HG03060 (cell line): ENCODE measurements at regions not wholly inside any gene's neighbourhood (a gene's known extent, or its start where the extent isn't known, plus 50 kb on each side); places are given as distances from the start of the nearest gene placed in this dataset.

Experiments used
- ATAC-seq: cut with Tn5 transposase; IDR thresholded peaks from one replicate; pipeline ENCODE4 v1.9.1; 2021; ENCODE audit warnings: low read depth, moderate number of reproducible peaks; ENCODE audit not compliant: unreplicated experiment

GRCh38 chr1:81452693-81453366 lies 347.9 kb upstream of the ADGRL2 start:
- ATAC-seq, result no peak

GRCh38 chr1:81449786-81450185 lies 350.9 kb upstream of the ADGRL2 start:
- no peak for ATAC-seq

- ATAC-seq, result no peak
Observed at GRCh38 chr1:81446000-81446669, 354.6 kb upstream of the ADGRL2 start.

DNA sequence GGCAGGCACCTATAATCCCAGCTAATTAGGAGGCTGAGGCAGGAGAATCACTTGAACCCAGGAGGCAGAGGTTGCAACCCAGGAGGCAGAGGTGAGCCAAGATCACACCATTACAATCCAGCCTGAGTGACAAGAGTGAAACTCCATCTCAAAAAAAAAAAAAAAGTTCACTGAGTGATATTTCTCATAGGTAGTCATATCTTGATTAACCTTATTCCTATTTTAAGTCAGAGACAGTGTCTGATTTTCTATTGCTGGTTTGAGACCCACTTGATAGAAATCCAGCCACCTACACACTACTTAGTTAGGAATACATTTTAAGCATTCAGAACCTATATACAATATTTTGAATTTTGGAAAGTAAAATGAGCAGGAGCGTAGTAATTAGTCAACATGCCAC lies 357.4 kb upstream of the ADGRL2 start:
- ATAC-seq, result no peak

DNA sequence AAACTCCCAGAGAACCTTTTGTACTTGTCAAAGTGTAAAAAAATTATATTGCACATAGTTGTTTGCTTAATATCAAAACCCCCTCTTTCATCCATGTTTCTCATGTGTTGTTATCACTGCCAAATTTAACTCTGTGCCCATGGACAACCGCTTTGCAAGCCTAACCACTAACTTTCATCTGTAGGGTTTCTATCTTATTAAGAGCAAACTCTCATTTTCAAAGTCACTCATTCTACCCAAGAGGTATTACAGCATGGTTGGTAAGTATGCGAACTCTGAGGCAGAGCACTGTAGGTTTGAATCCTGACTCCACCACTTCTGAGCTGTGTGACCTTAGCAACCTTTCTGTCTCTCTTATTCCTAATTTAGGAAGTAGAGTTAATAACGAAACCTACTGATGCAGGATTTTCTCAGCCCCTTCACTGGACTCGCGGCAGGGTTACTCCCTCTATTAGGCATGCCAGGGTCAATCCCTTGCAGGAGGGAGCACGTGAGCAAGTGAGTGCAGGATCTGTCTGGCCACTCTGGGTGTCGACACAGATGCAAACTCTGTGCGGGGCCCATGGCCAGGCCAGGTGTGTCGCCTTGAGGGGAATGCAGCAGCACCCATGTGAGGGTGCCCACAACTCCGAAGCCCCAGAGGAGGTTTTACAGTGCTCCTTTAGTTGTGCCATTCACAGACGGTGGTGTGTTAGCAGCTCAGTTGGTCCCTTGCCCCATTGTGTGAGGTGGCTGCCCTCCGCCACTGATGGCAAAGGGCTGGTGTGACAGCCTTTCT lies 361.5 kb upstream of the ADGRL2 start:
- ATAC-seq, result no peak

- ATAC-seq, result peak; percentile 66
Observed at GRCh38 chr1:81437649-81438048, 363.1 kb upstream of the ADGRL2 start.

DNA sequence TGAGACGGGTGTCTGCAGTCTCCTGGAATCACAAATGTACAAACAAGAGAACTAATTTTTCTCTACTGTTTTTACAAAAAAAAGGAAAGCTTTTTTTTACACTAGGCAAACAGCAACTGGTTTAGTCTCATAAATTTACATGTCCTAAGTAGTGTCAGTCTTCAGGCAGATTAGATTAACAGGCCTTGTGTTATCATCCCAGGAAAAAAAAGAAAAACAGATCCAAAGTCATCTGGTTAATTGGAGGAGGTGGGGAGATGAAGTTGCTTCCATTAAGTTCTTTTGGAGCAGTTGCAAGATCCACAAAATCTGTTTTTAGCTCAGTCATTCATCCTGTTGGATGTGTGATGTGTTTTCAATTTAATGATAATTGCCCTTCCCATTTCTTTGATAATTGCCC lies 363.5 kb upstream of the ADGRL2 start:
- ATAC-seq, result no peak

DNA sequence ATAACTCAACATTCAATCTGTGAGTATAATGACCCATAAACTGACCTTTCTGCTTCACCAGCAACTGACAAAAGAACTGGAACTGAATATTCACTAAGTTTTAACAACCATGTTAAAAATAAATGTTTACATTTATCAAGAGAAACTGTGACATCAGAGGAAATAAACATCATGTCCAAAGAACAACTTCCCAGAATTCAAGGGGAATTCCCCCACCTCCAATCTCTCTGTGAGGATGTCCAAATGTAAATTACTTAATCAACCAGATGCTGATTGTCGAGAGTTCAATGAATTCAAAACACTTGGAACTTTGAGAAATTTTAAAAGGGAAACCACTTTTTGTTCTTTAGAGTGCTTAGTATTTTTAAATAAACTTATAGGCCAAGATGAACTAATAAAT lies 365.6 kb upstream of the ADGRL2 start:
- ATAC-seq, result no peak

DNA sequence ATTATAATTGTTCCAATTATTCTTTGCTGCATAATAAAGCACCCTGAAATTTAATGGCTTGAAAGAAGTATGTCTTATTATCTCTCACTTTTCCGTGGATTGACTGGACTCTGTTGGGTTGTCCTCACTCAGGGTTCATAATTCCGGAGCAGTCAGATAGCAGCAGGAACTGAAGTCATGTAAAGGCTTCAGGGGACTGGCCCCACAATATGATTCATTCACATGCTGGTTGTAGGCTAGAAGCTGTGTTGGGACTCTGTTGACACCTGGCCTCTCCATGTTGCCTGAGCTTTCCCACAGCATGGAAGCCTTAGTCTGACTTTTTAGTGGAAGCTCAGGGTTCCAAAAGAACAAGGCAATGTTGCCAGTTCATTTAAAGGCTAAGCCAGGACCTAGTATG lies 367.1 kb upstream of the ADGRL2 start:
- ATAC-seq, result no peak

GRCh38 chr1:81432654-81433109 lies 368.1 kb upstream of the ADGRL2 start:
- ATAC-seq, result no peak

GRCh38 chr1:81432059-81432458 lies 368.7 kb upstream of the ADGRL2 start:
- no peak for ATAC-seq

DNA sequence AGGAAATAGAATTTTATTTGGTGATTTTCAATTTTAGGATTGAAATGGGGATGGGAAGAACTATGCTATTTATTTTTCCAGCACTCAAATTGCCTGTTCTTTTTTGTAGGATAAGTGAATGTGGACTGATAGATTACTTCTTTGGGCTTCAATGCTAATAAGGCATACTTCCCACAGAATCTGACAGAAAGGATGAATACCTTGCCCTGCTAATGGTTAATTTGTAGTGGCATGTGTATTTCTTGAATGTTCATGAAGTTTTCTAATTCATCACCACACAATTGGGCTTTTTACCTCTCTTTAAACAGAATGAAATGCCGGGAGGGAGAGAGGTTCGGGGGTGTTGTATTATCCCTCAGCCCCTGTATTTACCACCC lies 369.1 kb upstream of the ADGRL2 start:
- ATAC-seq, result no peak

- no peak for ATAC-seq
Observed at GRCh38 chr1:81430955-81431623, 369.6 kb upstream of the ADGRL2 start.

- no peak for ATAC-seq
Observed at GRCh38 chr1:81430236-81430938, 370.3 kb upstream of the ADGRL2 start.

- ATAC-seq, result no peak
Observed at GRCh38 chr1:81428998-81429397, 371.7 kb upstream of the ADGRL2 start.

- ATAC-seq, result no peak
Observed at GRCh38 chr1:81424816-81425215, 375.9 kb upstream of the ADGRL2 start.

GRCh38 chr1:81424061-81424460 lies 376.7 kb upstream of the ADGRL2 start:
- no peak for ATAC-seq

DNA sequence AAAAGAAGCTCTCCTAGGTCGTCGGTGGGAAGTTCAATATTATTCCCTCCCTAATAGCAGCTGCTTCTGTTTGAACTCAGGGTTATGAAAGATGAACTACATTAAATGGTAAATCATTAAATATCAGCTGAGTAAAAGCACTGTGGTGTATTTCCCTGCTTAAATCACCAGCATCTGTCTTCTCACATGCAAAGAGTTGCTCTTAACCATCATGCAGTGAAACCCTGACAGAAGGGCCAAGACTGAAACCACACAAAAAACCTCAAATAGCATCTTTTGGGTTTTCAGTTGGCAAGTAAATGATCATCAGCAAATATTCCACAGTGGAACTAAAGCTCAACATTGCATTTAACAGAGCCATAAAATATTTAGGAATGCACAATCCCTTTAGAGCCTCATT lies 380.0 kb upstream of the ADGRL2 start:
- ATAC-seq, result peak; percentile 56

- peak; percentile 85 for ATAC-seq
Observed at GRCh38 chr1:81414488-81415015, 386.2 kb upstream of the ADGRL2 start.

DNA sequence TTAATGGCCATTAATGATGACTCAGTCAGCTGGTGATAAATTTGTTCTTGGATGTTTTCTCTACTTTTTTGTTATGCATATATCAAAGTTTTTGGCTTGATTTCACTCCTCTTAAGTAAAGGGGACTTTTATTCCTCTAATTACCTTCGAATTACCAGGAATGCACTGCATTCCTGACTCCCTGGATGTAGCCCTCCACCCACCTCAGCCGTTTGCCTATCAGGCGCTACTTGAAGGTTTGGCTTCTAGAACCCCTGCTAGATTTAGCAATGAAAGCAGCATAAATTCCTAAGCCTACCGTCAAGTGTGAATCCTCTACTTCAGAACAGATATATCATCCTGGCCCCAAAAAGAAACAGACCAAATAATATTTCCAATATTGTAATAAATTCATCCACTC lies 387.8 kb upstream of the ADGRL2 start:
- ATAC-seq, result no peak
